IPS-NIHi7 (cell line): ENCODE measurements at regions not wholly inside any gene's neighbourhood (a gene's known extent, or its start where the extent isn't known, plus 50 kb on each side); places are given as distances from the start of the nearest gene placed in this dataset.
"Not testable (repeated sequence)": the region's sequence is repeated elsewhere in the genome, so short reads cannot be mapped to it uniquely, and the experiment has no call there.

Source experiments
- DNase-seq: peaks from one replicate; pipeline ENCODE4 v3.0.0; 2012; ENCODE audit warnings: mixed read lengths; ENCODE audit errors: extremely low spot score

DNA sequence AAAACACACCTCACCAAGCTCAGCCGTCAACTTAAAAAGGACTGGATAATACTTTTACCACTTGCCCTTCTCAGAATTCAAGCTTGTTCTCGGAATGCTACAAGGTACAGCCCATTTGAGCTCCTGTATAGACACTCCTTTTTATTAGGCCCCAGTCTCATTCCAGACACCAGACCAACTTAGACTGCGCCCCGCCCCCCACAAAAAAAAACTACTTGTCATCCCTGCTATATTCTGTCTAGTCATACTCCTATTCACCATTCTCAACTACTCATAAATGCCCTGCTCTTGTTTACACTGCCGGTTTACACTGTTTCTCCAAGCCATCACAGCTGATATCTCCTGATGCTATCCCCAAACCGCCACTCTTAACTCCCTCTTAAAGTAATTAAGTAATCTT lies 1220.5 kb downstream of the OTOL1 start:
- DNase-seq: not testable (repeated sequence)

DNA sequence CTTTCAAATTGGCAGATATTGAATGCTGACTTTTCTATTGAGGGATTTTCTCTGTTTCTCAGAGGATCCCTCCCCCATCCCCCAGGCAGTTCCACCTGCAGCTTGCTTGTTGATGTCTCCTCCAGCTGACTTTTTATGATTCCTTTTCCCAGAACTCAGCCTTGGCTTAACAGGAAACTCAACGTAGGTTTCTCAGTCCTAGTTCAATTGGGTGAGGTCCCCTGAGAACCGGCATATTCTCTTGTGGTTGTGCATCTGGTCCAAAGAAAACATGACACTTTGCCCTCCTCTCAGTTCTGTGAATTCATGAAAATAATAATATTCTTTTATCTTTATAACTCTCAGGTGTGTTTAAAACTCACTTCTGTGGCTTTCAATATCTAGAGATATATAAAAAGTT lies 1222.1 kb downstream of the OTOL1 start:
- no peak for DNase-seq

DNA sequence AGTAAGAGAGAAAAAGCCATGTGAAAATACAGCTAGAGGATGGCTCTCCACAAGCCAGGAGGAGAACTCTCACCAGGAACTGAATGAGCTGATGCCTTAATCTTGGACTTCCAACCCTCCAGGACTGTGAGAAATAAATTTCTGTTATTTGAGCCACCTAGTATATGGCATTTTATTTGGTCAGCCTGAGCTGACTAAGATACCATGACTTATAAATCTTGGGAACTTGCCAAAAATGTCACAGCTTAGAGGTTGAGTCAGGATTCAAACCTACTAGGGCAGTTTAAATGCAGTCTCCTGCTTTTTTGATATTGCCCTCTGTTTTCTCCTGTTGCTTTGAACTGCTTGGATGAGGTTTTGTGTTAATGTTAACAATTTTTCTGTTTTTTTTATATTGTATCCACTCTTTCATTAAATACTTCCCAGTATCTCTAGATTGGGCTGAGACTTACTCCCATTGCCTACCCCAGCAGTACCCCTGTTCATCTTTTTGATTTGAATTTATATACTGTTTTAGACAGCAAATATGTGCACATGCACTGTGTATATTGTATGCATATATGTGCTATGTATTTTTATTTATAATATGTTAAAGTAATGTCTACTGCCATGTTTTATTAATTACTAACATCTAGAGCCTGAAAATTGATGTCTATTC lies 1223.2 kb downstream of the OTOL1 start:
- no peak for DNase-seq

DNA sequence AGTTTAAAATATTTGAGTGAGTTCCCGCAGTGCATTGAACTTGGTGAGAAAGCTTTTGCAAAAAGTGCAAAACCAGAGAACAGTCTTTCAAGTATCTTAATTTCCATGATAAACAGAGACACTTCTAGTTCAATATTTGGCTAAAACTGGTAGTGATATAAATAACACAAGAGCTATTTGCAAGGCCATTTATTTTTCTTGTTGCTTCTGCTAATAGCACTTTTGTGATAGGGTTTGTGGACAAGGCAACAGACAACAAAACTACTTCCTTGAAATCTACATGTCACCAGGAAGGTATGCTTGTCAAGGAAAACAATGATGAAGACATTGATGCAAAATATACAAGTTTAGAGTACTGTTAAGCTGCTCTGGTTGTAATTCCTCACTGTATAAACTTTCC lies 1225.1 kb downstream of the OTOL1 start:
- peak; percentile 8 for DNase-seq

DNA sequence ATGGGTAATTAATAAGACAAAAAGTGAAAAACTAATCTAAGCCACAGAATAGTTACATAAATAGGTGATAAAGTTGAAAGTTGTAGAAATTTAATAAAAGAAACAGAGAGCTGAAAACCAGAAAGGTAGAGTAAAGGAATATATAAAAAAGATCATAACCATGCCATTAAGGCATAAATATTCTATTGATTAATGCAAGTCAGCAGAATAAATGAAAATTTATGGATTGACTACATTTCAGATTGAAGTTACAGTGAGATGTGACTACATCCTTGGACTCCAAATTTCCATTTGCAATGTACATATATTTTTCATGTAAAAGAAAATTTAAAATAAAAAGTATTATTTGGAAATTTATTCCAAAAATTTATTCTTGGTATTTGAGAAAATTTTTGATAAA lies 1225.7 kb downstream of the OTOL1 start:
- no peak for DNase-seq

DNA sequence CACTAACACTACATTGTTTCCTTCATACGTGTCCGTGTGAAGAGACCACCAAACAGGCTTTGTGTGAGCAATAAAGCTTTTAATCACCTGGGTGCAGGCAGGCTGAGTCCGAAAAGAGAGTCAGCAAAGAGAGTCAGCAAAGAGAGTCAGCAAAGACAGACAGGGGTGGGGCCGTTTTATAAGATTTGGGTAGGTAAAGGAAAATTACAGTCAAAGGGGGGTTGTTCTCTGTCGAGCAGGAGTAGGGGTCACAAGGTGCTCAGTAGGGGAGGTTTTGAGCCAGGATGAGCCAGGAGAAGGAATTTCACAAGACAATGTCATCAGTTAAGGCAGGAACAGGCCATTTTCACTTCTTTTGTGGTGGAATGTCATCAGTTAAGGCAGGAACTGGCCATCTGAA lies 1226.2 kb downstream of the OTOL1 start:
- DNase-seq: not testable (repeated sequence)

DNA sequence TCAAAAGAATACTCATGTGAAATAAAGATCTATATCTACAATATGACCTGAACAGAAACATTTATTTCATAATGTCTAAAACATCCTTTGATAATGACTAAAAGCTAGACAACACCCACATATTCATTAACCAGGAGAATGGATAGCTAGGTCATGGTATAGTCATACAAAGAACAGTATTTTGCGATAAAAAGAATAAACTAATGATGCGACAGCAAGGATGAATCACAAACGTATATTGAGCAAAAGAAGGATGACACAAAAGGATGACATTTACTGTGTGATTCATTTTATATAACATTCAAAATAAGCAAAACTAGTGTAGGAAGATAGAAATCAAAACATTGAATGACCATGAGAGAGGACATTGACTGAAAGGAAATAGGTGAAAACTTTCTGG lies 1233.1 kb downstream of the OTOL1 start:
- DNase-seq: no peak

DNA sequence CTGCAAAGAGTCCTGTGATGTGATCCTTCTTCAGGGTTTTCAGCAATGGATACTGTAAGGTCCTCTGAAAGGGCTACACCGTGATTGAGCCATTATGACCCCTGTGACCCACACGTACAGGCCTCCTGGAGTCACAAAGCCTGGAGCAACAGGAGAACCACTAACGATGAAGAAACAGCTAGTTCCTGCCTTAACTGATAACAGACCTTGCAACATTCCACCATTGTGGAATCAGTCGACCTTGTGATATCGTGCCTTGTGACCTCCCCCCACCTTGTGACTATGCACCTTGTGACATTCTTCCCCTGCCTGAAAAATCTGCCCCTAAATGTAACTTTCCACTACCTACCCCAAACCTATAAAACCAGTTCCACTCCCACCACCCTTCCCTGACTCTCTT lies 1235.4 kb downstream of the OTOL1 start:
- DNase-seq: not testable (repeated sequence)

DNA sequence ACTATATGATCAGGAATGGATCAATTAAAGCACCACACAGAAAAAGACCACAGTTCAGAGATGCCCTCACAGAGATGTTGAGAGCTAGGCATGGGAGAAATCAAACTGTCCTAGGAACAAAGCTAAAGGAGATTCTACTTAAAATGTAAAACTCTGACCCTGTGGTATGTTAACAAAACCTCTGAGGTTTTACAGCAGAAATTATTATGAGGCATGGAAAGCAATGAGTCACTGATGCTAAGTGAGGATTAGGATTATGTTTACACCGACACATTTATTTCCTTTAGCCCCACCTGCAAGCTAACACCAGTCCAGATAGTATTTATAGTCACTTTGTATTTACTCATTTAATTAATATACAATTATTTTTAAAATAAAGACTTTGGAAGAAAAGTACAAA lies 1242.2 kb downstream of the OTOL1 start:
- DNase-seq: no peak

DNA sequence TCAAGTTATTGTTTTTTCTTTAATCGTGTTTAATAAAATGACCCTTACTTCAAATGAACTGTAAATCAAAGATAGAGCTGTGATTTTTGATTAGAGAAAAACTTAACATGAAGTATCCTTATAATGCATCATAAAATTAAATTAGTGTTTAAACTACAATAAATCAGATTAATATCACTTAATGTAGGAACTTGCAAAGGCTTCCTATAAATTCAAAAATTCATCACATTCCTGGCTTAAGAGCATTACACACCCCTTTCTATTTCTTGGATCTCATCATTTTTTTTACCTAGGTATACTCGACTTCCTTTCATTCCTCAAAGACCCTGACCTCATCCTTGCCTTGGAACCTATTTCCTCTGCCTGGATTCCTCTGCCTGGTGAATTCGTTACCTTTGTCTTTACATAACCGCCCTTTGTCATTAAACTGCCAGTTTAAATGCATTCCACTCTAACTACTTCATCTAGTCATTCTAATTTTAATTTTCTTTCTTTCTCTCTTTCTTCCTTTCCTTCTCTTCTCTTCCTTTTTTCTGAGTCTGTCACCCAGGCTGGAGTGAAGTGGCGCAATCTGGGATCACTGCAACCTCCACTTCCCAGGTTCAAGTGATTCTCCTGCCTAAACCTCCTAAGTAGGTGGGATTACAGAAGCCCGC lies 1244.5 kb downstream of the OTOL1 start:
- DNase-seq: peak; percentile 44

DNA sequence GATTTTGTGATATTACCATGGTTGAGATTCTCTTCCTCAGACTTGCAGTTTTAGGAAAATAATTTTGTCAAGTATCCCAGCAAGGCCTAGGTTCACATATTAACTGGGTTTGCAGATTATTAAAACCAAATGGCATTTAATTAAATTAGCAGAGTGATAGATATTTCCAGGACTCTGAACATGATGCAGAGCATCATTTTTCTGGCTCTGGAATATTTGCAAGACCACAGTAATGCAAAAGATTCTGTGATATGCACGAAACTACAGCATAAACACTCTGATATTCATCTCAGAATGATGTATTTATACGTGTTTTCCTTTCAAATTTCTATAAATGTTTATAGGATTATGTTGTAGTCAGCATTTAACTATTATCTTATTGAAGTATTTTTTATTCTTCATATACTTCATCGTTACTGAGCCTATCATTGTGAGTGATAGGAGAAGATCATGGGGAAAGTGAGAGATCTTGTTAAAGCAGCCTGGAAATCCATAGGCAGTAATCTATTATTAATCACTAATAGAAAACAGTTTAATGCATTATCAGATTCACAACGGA lies 1245.6 kb downstream of the OTOL1 start:
- no peak for DNase-seq

DNA sequence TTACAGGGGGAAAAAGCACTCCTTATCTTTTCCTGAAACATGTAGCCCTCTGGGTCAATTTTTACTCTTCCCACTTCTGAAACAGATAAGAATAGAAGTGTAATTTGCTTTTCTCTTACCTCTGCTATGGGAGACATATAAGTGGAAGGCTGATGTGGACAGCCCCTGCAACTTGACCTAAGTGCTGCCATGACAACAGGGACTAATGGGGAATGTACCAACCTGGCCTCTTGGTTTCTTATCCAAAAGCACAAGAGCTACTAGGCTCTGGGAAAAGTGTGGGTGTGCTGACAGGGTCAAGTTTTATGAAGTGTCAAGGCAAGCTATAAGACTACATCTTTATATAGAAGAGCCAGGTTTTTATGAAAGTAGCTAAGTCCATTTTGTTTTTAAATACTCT lies 1246.5 kb downstream of the OTOL1 start:
- no peak for DNase-seq

DNA sequence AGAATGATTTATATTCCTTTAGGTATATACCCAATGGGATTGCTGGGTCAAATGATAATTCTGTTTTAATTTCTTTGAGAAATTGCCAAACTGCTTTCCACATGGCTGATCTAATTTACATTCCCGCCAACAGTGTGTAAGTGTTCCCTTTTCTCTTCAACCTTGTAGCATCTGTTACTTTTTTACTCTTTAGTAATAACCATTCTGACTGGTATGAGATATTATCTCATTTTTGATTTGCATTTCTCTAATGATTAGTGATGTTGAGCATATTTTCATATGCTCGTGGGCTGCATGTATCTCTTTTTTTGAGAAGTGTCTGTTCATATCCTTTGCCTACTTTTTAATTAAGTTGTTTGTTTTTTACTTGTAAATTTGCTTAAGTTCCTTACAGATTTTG lies 1264.2 kb downstream of the OTOL1 start:
- DNase-seq: no peak

DNA sequence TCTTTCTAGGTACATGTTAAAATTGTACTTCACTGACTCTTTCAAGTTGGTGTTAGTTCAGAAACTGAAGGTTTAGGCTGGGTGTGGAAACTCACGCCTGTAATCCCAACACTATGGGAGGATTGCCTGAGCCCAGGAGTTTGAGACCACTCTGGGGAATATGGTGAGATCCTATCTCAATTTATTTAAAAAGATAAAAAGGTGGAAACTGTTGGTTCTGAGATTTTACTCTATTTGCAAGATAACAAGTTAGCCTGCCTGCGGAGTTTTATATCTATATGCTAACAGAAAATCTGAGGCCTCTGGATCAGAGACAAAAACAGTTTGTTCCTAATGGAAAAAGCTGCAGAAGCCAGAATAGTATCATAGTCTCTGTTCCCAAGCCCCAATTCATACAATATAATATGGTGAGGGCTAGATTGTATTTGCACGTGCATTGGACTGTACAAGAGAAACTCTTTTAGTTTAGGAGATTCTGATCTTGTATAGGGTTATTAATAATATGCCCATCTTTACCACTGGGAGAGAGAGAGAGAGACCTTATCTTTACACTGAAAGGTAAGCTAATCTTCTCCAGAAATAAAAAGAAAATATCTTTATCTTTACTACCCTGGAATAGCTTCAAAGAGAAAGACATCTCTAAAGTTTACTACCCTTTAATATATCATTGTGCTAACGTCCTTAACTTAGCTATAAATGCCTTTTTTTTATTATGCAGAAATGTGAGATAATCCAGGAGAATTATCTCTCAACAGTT lies 1267.6 kb downstream of the OTOL1 start:
- DNase-seq: no peak

DNA sequence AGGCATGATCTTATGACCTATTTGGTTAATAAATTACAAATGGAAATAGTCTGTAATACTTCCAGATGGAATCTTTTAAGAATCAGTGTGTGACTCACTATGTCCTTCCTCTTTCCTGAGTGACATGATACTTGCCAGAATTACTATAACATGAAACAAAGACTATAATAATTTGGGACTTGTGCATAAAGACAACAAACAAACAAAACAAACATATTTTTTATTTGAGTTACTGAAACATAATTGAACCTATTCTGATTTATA lies 1268.1 kb downstream of the OTOL1 start:
- DNase-seq: no peak

DNA sequence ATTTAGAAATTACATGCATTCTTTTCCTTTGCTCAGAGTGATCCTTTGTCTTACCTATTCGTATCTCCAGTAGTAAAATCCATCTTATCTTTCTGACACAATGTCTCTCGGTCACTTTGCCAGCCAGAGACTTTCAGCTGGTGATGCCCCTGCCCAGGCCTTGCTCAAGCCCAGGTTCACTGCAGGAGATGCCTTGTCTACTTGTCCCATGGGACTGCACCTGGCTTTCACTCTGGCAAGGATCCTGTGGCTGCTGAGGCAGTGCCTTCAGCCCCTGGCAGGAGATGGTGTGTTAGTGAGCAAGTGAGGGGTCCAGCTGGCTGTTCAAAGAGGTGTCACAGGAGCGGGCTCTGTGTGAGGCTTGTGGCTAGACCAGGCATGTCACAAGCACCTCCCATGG lies 1268.9 kb downstream of the OTOL1 start:
- DNase-seq: no peak

DNA sequence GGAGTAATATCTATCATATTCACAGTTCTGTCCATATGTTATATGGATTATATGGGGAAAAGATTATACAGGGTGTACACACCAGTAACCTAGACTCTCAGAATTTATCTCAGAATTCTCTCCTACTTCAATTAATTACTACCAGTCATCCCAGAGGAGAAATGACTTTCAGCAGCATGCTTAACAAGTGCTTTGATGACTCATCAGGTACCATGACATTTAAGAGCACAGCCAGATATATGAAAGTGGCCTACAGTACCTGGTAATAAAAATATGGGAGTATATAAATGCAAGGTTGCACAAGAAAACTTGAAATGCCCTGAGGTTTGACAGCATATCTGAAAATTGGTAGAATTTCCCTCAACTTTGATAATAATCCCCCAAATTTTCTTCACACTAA lies 1273.0 kb downstream of the OTOL1 start:
- no peak for DNase-seq

DNA sequence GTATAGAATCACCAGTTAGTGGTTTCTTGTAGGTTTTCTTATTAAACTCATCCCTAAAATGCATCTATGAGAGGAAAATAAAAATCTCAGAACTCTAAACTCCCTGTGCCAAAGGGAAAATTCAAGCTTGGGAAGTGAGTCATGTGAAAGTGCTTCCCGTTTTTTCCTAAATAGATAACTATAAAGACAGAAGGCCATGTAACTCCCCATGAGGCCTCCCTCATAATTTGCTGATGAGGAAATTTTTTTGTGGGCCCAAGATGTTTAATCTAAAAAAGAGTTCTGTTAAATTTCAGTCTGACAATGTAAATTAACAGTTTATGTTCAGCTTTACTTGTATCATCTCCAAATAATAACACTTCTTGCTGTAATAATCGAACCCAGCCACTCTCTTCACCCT lies 1273.9 kb downstream of the OTOL1 start:
- DNase-seq: no peak

DNA sequence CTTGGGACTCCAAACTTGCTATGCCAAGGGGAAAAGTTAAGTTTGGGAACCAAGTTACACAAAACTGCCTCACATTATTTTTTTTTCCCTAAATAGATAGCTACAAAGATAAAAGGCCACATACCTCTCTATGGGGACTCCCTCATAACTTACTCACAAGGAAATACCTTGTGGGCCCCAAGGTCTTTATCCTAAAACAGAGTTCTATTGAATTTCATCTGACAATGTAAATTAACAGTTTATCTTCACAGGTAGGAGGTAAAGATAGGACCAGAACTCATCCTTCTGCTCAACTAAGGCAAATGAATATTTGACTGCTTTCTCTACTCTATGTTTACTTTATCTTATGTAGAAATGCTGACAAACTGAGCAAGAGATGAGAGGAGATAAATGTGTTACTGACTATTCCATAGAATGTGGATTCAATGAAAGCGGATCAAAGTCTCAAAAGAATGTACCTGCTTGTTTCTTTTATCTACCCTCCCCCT lies 1278.0 kb downstream of the OTOL1 start:
- DNase-seq: peak; percentile 10

DNA sequence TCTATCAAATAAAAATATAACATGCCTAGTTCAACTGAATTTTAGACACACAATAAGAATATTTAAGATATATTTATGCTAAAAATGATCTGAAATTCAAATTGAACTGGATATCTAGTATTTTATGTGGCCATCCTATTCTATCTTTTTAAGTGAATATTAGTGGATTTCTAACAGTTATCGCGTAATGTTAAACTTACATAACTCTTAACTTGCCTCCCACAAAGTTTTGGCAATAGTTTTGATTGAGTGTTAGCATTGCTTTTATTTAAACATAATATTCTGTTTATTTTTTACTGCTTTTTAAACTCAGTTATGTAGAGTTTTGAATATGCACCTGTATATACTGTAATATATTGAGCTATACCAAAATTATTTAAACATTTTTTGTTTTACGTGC lies 1279.5 kb downstream of the OTOL1 start:
- no peak for DNase-seq

DNA sequence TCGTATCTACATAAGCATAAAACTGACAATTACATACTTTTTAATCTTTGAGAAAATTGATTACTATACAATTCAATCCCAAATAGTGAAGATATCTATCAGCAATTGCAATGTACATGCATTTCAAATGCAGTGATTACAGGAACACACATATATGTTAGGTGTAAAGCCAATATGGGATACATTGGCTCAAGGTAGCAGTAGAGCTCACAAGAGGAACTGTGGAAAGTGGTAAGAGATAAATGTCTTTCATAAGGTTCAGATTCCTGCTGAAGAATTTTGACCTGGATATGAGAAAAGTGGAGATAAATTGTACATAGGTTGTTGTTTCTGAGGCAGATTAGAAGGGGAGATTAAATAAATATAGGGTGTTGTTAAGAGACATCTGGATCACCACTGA lies 1280.5 kb downstream of the OTOL1 start:
- DNase-seq: no peak

DNA sequence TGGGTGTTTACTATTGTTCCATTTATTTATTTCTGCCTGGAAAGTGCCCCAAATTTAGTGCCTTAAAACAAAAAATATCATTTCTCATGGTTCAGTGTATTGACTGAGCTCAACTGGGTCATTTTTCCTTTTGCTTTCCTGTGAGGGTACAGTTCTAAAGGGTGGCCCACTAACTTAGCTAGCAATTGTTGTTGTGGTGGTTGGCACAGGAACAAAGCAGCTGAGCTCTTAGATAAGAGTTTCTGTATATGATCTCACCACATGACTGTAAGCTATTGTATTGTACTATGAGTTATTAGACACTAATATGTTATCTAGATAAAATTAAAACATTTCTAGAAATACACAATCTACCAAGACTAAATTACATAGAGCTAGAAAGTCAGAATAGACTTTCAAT lies 1283.7 kb downstream of the OTOL1 start:
- no peak for DNase-seq

DNA sequence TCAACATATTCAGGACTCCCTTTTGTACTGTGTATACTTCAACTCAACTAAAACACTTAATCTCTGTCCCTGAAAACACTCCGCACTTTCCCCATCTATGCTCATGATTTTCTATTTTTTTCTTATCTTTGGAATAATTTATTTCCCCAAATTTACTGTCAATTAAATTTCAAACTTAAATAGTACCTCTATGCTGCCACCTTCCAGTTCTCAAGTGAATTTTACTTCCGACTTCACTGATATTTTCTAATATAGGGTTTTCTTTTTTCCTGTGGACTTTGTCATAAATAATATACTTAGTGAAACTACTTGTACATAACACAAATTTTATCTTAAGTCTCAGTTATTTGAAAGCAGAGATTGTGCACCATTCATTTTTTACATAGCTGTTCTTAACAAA lies 1303.3 kb downstream of the OTOL1 start:
- DNase-seq: no peak
